Astrocyte of the hippocampus (primary cell): ENCODE measurements at regions not wholly inside any gene's neighbourhood (a gene's known extent, or its start where the extent isn't known, plus 50 kb on each side); places are given as distances from the start of the nearest gene placed in this dataset.
A peak's percentile ranks its signal among the peaks of the same experiment; 100 is the strongest.

ENCODE experiments used
- DNase-seq: peaks from one replicate; pipeline ENCODE4 v3.0.0; 2011; ENCODE audit warnings: low read depth, low spot score

GRCh38 chr13:26967119-26968038 is 204.2 kb downstream of the USP12 start:
- no peak for DNase-seq

GRCh38 chr13:26966701-26967080 is 204.9 kb downstream of the USP12 start:
- no peak for DNase-seq

- peak; percentile 16 for DNase-seq
These were observed 205.5 kb downstream of the USP12 start for GRCh38 chr13:26965952-26966700.

GRCh38 chr13:26964278-26965250 is 204.0 kb upstream of the GPR12 start:
- DNase-seq, result peak; percentile 17

- no peak for DNase-seq
These were observed 202.1 kb upstream of the GPR12 start for GRCh38 chr13:26962671-26963070.

- DNase-seq, result no peak
These were observed 201.5 kb upstream of the GPR12 start for GRCh38 chr13:26961890-26962615.

- DNase-seq, result no peak
These were observed 196.6 kb upstream of the GPR12 start for GRCh38 chr13:26957182-26957581.

GRCh38 chr13:26956522-26957142 is 196.0 kb upstream of the GPR12 start:
- DNase-seq, result no peak

- DNase-seq, result no peak
These were observed 194.4 kb upstream of the GPR12 start for GRCh38 chr13:26954976-26955375.

GRCh38 chr13:26953291-26953690 is 192.7 kb upstream of the GPR12 start:
- no peak for DNase-seq

GRCh38 chr13:26952551-26953143 is 192.1 kb upstream of the GPR12 start:
- no peak for DNase-seq

- no peak for DNase-seq
These were observed 191.1 kb upstream of the GPR12 start for GRCh38 chr13:26951581-26952177.

GRCh38 chr13:26950968-26951367 is 190.4 kb upstream of the GPR12 start:
- no peak for DNase-seq

- no peak for DNase-seq
These were observed 190.0 kb upstream of the GPR12 start for GRCh38 chr13:26950546-26950945.

- no peak for DNase-seq
These were observed 189.3 kb upstream of the GPR12 start for GRCh38 chr13:26949701-26950502.

GRCh38 chr13:26948353-26948752 is 187.8 kb upstream of the GPR12 start:
- no peak for DNase-seq

GRCh38 chr13:26946684-26947343 is 186.2 kb upstream of the GPR12 start:
- DNase-seq, result peak; percentile 51

- DNase-seq, result no peak
These were observed 183.2 kb upstream of the GPR12 start for GRCh38 chr13:26943748-26944147.
